ENCODE measurements at regions not wholly inside any gene's neighbourhood (a gene's known extent, or its start where the extent isn't known, plus 50 kb on each side); places are given as distances from the start of the nearest gene placed in this dataset.

DNA sequence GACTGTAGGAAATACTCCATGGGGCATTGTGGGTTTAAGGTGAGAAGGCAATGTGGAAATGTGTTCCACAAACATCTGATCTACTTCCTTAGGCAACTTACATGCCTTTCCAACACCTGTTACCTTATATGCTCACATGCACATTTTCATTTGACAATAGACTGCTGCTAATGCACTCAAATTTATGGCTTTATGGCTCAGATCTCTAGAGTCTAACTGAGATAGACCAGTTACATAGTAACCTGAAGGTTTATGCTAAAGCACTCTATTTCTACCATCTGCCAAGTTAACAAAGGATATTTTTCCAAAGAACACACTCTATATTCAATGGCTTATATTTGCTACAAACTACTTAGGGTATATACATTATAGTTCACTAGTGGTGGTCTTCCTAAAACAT is 969.0 kb downstream of the TECRL start:
- H3K27ac ChIP-seq = no peak overlapping the region

DNA sequence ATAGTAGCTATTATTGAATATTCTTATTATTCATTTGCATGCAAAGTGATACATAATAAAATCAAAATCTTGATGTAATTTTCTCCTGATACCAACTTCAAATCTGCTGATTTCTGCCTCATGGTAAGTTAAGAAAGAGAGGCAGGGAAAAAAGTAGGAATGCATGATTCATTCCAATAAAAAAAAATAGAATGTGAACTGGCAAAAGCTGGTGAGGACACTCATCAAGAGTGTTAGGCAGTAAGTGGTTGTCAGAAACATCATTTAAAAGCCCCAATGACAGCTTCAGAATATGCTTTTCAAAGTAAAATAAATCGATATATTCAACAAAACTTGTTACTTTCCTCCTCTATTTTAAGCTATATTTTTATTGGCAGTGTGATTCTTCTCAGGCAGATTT is 979.1 kb downstream of the TECRL start:
- TF ChIP-seq, protein P1, sequence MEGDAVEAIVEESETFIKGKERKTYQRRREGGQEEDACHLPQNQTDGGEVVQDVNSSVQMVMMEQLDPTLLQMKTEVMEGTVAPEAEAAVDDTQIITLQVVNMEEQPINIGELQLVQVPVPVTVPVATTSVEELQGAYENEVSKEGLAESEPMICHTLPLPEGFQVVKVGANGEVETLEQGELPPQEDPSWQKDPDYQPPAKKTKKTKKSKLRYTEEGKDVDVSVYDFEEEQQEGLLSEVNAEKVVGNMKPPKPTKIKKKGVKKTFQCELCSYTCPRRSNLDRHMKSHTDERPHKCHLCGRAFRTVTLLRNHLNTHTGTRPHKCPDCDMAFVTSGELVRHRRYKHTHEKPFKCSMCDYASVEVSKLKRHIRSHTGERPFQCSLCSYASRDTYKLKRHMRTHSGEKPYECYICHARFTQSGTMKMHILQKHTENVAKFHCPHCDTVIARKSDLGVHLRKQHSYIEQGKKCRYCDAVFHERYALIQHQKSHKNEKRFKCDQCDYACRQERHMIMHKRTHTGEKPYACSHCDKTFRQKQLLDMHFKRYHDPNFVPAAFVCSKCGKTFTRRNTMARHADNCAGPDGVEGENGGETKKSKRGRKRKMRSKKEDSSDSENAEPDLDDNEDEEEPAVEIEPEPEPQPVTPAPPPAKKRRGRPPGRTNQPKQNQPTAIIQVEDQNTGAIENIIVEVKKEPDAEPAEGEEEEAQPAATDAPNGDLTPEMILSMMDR (conservative IDR thresholded peaks at IDR 0.05) = no peak
- TF ChIP-seq ZFX (IDR thresholded peaks at IDR 0.05) = no peak
- no peak overlapping the region for H3K27ac ChIP-seq

More for the DNA sequence above, 969.0 kb downstream of the TECRL start:
- TF ChIP-seq, protein P1 (conservative IDR thresholded peaks at IDR 0.05) = no peak
- no peak for TF ChIP-seq ZFX (IDR thresholded peaks at IDR 0.05)

DNA sequence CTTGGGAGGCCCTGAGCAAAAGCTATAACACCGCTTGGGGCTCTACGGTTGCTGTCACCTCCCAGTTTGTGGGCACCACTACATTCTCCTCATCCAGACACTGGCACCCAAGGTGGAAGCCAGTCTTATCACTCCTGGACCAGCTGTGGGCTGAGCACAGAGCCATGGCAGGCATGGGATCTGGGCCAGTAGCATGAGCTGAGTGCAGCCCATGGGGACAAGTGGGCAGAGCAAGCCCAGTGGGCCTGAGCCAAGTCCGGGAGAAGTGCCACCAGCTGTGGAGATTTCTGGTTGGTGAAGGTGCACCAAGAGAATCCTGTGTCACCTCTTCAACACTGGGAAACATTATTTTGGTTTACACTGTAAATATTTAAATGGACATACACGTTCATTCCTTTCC is 1013.0 kb downstream of the TECRL start:
- no peak overlapping the region for H3K27ac ChIP-seq
- TF ChIP-seq, protein P1 (conservative IDR thresholded peaks at IDR 0.05) = no peak
- TF ChIP-seq ZFX (IDR thresholded peaks at IDR 0.05) = no peak

DNA sequence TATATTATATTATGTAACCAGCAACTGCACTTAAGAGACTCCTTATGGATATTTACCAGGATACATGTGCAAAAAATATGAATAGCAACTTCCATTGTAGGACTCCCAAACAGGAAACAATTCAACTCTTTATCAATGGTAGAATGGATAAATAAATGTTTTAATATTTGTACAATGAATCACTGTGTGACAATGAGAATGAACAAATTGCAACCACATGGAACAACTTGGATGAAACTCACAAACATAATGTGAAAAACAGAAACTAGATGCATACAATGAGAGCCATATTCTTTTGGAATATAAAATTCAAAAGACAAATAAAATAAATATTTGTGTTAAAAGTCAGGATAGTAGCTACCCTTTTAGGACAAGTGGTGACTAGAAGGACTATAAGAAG is 1015.7 kb downstream of the TECRL start:
- H3K27ac ChIP-seq = no peak overlapping the region
- TF ChIP-seq ZFX (IDR thresholded peaks at IDR 0.05) = no peak
- TF ChIP-seq, protein P1 (conservative IDR thresholded peaks at IDR 0.05) = no peak

DNA sequence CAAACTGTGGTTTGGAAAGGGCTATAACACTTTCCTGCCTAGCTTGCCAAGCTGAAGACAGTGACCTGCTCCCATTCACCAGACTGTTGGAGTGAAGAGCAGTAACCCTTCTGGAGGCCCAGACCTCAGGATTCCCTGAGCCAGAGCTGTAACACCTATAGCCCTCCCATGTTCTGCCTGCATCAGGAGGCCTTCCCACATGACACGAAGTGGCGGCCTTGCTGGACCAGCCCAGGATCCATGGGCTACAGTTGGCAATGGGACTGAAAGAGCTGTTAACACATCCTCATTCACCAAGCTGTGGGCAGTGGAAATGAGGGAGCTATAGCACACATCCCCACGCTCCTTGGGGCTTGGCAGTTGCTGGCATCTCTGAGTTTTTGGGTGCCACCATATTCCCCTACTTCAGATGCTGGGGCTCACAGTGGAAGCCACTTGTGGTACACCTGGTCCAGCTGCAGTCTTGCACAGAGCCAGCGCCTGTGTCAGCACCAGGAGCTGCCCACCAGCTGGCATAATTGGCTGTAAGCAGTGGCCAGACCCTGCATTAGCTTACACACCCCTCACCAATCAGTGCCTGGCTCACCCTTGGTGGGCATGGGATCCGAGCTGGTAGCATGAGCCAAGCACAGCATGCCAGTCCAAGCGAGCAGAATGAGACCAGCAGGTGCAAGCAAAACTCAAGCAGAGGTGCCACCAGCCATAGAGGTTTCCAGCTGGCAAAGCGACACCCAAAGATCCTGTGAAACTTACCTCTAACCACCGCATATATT is 1029.3 kb downstream of the TECRL start:
- no peak overlapping the region for H3K27ac ChIP-seq

DNA sequence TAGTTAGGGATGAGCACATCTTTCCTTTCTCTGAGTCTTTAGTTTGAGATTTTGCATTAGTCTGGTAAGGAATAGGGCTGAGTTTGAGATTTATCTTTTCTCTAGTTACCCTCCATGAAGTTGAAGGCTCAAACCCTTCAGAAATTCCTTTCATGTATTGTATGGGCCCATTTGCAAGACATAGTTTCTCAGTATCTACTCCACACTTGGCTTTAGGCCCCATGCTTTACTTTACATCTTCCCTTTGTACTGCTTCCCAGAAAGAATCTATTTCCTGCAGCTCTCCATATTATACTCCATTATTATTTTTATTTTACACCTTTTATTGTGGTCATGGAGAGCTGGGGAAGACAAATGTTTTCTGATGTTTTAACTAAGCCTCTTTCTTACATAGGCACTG is 1038.2 kb downstream of the TECRL start:
- TF ChIP-seq, protein P1 (conservative IDR thresholded peaks at IDR 0.05) = no peak

More for the DNA sequence above, 1029.3 kb downstream of the TECRL start:
- TF ChIP-seq, protein P1 (conservative IDR thresholded peaks at IDR 0.05) = no peak
- TF ChIP-seq ZFX (IDR thresholded peaks at IDR 0.05) = no peak

DNA sequence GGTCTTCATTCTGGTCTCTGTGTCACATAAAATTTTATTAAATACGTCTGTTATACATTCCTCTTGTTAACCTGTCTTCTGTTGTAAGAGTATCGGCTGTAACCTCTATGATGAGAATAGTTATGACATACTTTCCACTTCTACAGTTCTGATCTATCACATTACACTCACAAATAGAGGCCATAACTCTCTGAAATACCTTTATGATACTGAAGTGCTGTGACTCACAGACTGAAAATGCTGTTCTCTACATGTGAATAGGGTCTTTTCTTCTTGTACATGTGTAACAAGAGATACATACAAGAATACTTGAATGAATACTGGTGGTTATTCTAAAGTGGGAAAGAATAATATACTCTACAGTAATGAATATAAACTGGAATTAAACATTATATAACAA is 1047.6 kb downstream of the TECRL start:
- no peak overlapping the region for H3K27ac ChIP-seq
- TF ChIP-seq, protein P1 (conservative IDR thresholded peaks at IDR 0.05) = no peak
- TF ChIP-seq ZFX (IDR thresholded peaks at IDR 0.05) = no peak

More for the DNA sequence above, 1038.2 kb downstream of the TECRL start:
- no peak overlapping the region for H3K27ac ChIP-seq

Measured in C4-2B (cell line).